ENCODE measurements at regions not wholly inside any gene's neighbourhood (a gene's known extent, or its start where the extent isn't known, plus 50 kb on each side); places are given as distances from the start of the nearest gene placed in this dataset.

- TF ChIP-seq CTCF (tag by site-specific recombination; IDR thresholded peaks at IDR 0.05) (no peak), ZNF791 (tag by site-specific recombination; IDR thresholded peaks at IDR 0.05) (no peak), ZNF785 (tag by site-specific recombination; IDR thresholded peaks at IDR 0.05) (no peak)
Measured at GRCh38 chr13:79090552-79091124, 315.4 kb downstream of the RBM26 start.
